IMR-90 (cell line): ENCODE measurements at regions not wholly inside any gene's neighbourhood (a gene's known extent, or its start where the extent isn't known, plus 50 kb on each side); places are given as distances from the start of the nearest gene placed in this dataset.

ENCODE experiments used
- ATAC-seq: fragments of 200-7000 bp; cut with Tn5 transposase; 2 replicates; pipeline ENCODE4 v1.9.1; 2020; ENCODE audit warnings: low read depth, mild to moderate bottlenecking, moderate library complexity
- BruUV-seq: library from RNA; stranded (reverse); fragments of 400-500 nt; replicated peaks from 2 replicates; lab custom pipeline; 2021; lab: Mats Ljungman, UMichigan
- CTCF ChIA-PET: fragments of 300-600 bp; formaldehyde crosslinking; extraction: SDS; loops from one replicate; lab custom pipeline; 2021; ENCODE audit warnings: antibody characterized with exemption; lab: Yijun Ruan, JAX
- POLR2A ChIA-PET: fragments of 300-600 bp; sonication (Branson Sonifier 250); formaldehyde crosslinking; loops from one replicate; lab custom pipeline; 2022; ENCODE audit warnings: antibody characterized with exemption; ENCODE audit not compliant: unreplicated experiment; lab: Charles Lee
- DNase-seq: peaks from one replicate; pipeline ENCODE4 v3.0.0; 2013
- H2AFZ ChIP-seq: replicated peaks from 2 replicates; pipeline ENCODE3; 2013; ENCODE audit warnings: low read length, mild to moderate bottlenecking; ENCODE audit not compliant: poor library complexity
- H2AK5ac ChIP-seq: 2 replicates; pipeline ENCODE4 v1.6.1; 2013; ENCODE audit warnings: low read depth, low read length, inconsistent platforms
- H2AK9ac ChIP-seq: replicated peaks from 2 replicates; pipeline ENCODE3; 2013; ENCODE audit warnings: mild to moderate bottlenecking, low read depth, low read length, moderate library complexity; ENCODE audit not compliant: poor library complexity
- H2BK120ac ChIP-seq: 2 replicates; pipeline ENCODE4 v1.6.1; 2013; ENCODE audit warnings: low read depth, low read length, inconsistent platforms
- H2BK15ac ChIP-seq: 3 replicates; pipeline ENCODE4 v1.6.1; 2013; ENCODE audit warnings: low read depth, low read length, inconsistent platforms
- H2BK20ac ChIP-seq: 2 replicates; pipeline ENCODE4 v1.6.1; 2013; ENCODE audit warnings: low read depth, mild to moderate bottlenecking, inconsistent platforms, low read length, moderate library complexity
- H2BK5ac ChIP-seq: 2 replicates; pipeline ENCODE4 v1.6.1; 2013; ENCODE audit warnings: mild to moderate bottlenecking, low read depth, low read length, inconsistent platforms; ENCODE audit not compliant: poor library complexity, severe bottlenecking
- H3K14ac ChIP-seq: replicated peaks from 2 replicates; pipeline ENCODE4 v1.6.1; 2013; ENCODE audit warnings: low read depth, low read length, inconsistent platforms
- H3K18ac ChIP-seq: 2 replicates; pipeline ENCODE4 v1.6.1; 2013; ENCODE audit warnings: low read depth, low read length, control low read depth
- H3K23ac ChIP-seq: 2 replicates; pipeline ENCODE4 v1.6.1; 2013; ENCODE audit warnings: low read depth, low read length, inconsistent platforms
- H3K27ac ChIP-seq: 2 replicates; pipeline ENCODE4 v1.5.1; 2013; ENCODE audit warnings: mild to moderate bottlenecking, control low read depth, low read length; ENCODE audit not compliant: insufficient read depth
- H3K27me3 ChIP-seq: 2 replicates; pipeline ENCODE4 v1.6.1; 2013; ENCODE audit warnings: low read length; ENCODE audit not compliant: control insufficient read depth, insufficient read depth
- H3K36me3 ChIP-seq: 2 replicates; pipeline ENCODE4 v1.6.1; 2013; ENCODE audit warnings: low read length, mixed read lengths; ENCODE audit not compliant: control insufficient read depth, insufficient read depth
- H3K4ac ChIP-seq: 2 replicates; pipeline ENCODE4 v1.6.1; 2013; ENCODE audit warnings: low read depth, low read length, inconsistent platforms
- H3K4me1 ChIP-seq: 2 replicates; pipeline ENCODE4 v1.6.1; 2013; ENCODE audit warnings: low read length, mixed read lengths; ENCODE audit not compliant: control insufficient read depth, insufficient read depth
- H3K4me2 ChIP-seq: 2 replicates; pipeline ENCODE4 v1.6.1; 2013; ENCODE audit warnings: low read depth, mild to moderate bottlenecking, control low read depth, low read length, moderate library complexity
- H3K4me3 ChIP-seq: 2 replicates; pipeline ENCODE4 v1.5.1; 2013; ENCODE audit warnings: low read depth, mild to moderate bottlenecking, control low read depth, low read length, moderate library complexity; ENCODE audit not compliant: insufficient read depth
- H3K56ac ChIP-seq: 2 replicates; pipeline ENCODE4 v1.6.1; 2013; ENCODE audit warnings: low read length, inconsistent platforms; ENCODE audit not compliant: insufficient read depth; ENCODE audit errors: extremely low read depth
- H3K79me1 ChIP-seq, 2 experiments: 2 replicates each; pipeline ENCODE4 v1.6.1; 2013; ENCODE audit warnings: low read length in 2 of 2, inconsistent platforms in 1 of 2, low read depth in 1 of 2
- H3K9ac ChIP-seq: 2 replicates; pipeline ENCODE4 v1.6.1; 2013; ENCODE audit warnings: low read depth, low read length, control low read depth
- H3K9me1 ChIP-seq: 2 replicates; pipeline ENCODE4 v1.6.1; 2013; ENCODE audit warnings: low read length, inconsistent platforms; ENCODE audit not compliant: insufficient read depth
- H3K9me3 ChIP-seq: 2 replicates; pipeline ENCODE4 v1.6.1; 2013; ENCODE audit warnings: low read length; ENCODE audit not compliant: control insufficient read depth, insufficient read depth
- H4K20me1 ChIP-seq: 2 replicates; pipeline ENCODE4 v1.6.1; 2013; ENCODE audit warnings: low read length, inconsistent platforms; ENCODE audit not compliant: insufficient read depth
- H4K5ac ChIP-seq: 2 replicates; pipeline ENCODE4 v1.6.1; 2013; ENCODE audit warnings: mild to moderate bottlenecking, low read depth, low read length, control low read depth
- H4K8ac ChIP-seq, 2 experiments: 2 replicates each; pipeline ENCODE4 v1.6.1; 2013; ENCODE audit warnings: low read depth in 2 of 2, low read length in 2 of 2, control low read depth in 1 of 2, inconsistent platforms in 1 of 2
- H4K91ac ChIP-seq: 2 replicates; pipeline ENCODE4 v1.6.1; 2013; ENCODE audit warnings: low read depth, low read length, inconsistent platforms; ENCODE audit not compliant: insufficient read depth
- BHLHE40 ChIP-seq: fragments of 150-350 bp; IDR thresholded peaks from 2 replicates; pipeline ENCODE4 v1.6.1; 2016; ENCODE audit warnings: mild to moderate bottlenecking, low read depth, low read length
- CEBPB ChIP-seq: IDR thresholded peaks from 2 replicates; pipeline ENCODE4 v1.6.1; 2012; ENCODE audit warnings: low read depth, low read length, improper control_type of control experiment
- CHD1 ChIP-seq: IDR thresholded peaks from 2 replicates; pipeline ENCODE4 v1.6.1; 2012; ENCODE audit warnings: low read depth, low read length, improper control_type of control experiment
- CTCF ChIP-seq: conservative IDR thresholded peaks from 2 replicates; pipeline ENCODE4 v1.5.1; 2012; ENCODE audit warnings: mild to moderate bottlenecking, low read depth, low read length, improper control_type of control experiment
- ELK1 ChIP-seq: fragments of 150-350 bp; IDR thresholded peaks from 2 replicates; pipeline ENCODE4 v1.6.1; 2016; ENCODE audit warnings: low read depth, mild to moderate bottlenecking, low read length, moderate library complexity, borderline replicate concordance
- FOS ChIP-seq: fragments of 150-350 bp; IDR thresholded peaks from 2 replicates; pipeline ENCODE4 v1.6.1; 2016; ENCODE audit warnings: low read depth, low read length
- MAFK ChIP-seq: IDR thresholded peaks from 2 replicates; pipeline ENCODE4 v1.6.1; 2012; ENCODE audit warnings: low read depth, low read length, improper control_type of control experiment
- MAZ ChIP-seq: IDR thresholded peaks from 2 replicates; pipeline ENCODE4 v1.6.1; 2012; ENCODE audit warnings: low read depth, mild to moderate bottlenecking, low read length, improper control_type of control experiment, moderate library complexity, borderline replicate concordance
- MXI1 ChIP-seq: IDR thresholded peaks from 2 replicates; pipeline ENCODE4 v1.6.1; 2012; ENCODE audit warnings: low read depth, mild to moderate bottlenecking, low read length, moderate library complexity, borderline replicate concordance
- NFE2L2 ChIP-seq: fragments of 150-350 bp; IDR thresholded peaks from 2 replicates; pipeline ENCODE4 v1.6.1; 2016; ENCODE audit warnings: low read depth, mild to moderate bottlenecking, low read length
- POLR2A ChIP-seq: IDR thresholded peaks from 2 replicates; pipeline ENCODE4 v1.6.1; 2012; ENCODE audit warnings: mild to moderate bottlenecking, low read depth, low read length
- RAD21 ChIP-seq: IDR thresholded peaks from 2 replicates; pipeline ENCODE4 v1.6.1; 2012; ENCODE audit warnings: low read length, improper control_type of control experiment
- RCOR1 ChIP-seq: IDR thresholded peaks from 2 replicates; pipeline ENCODE4 v1.6.1; 2012; ENCODE audit warnings: mild to moderate bottlenecking, low read length, improper control_type of control experiment; ENCODE audit not compliant: insufficient replicate concordance
- RFX5 ChIP-seq: IDR thresholded peaks from 2 replicates; pipeline ENCODE4 v1.8.0; 2012; ENCODE audit warnings: low read depth, mild to moderate bottlenecking, low read length, moderate library complexity
- SMC3 ChIP-seq: fragments of 150-350 bp; IDR thresholded peaks from 2 replicates; pipeline ENCODE4 v1.6.1; 2016; ENCODE audit warnings: low read depth, mild to moderate bottlenecking, antibody characterized with exemption, low read length, moderate library complexity
- USF2 ChIP-seq: fragments of 150-350 bp; IDR thresholded peaks from 2 replicates; pipeline ENCODE4 v1.6.1; 2017; ENCODE audit warnings: mild to moderate bottlenecking, antibody characterized with exemption, low read length, low read depth
- WGBS, 2 experiments: methylation state at CpG; one replicate each; pipeline versions ENCODE4 v1.1.5 to v1.1.7; 2013; ENCODE audit warnings: missing lambda C conversion rate in 2 of 2; ENCODE audit not compliant: insufficient read length in 1 of 2; ENCODE audit errors: extremely low coverage in 2 of 2; 5-methylcytosine and 5-hydroxymethylcytosine counted together
- dilution Hi-C: fragments of 300-500 bp; cut with HindIII; formaldehyde crosslinking; loops from one replicate; pipeline ENCODE4 v1.14.3; 2018; ENCODE audit warnings: low sequenced_read_pairs; ENCODE audit not compliant: unreplicated experiment
- in situ Hi-C: fragments of 300-500 bp; cut with MboI; formaldehyde crosslinking; loops from 3 replicates; pipeline ENCODE4 v1.14.3; 2019; ENCODE audit warnings: low sequenced_read_pairs, inconsistent platforms, mixed read lengths
- intact Hi-C: fragments of 100-400 bp; cut with micrococcal nuclease; formaldehyde crosslinking; loops from 2 replicates; pipeline ENCODE4 v1.10.0; 2022

GRCh38 chr5:96316487-96316886, 116.6 kb downstream of the PCSK1 start:
- H3K27ac ChIP-seq = peak overlapping the region; percentile 90; the same call in 1 of the 2 replicates
- ATAC-seq = no peak; the same call in 1 of the 2 replicates
- peak overlapping the region; percentile 80 for H4K5ac ChIP-seq
- no peak overlapping the region; the same call in 1 of the 2 replicates for H3K56ac ChIP-seq
- H2BK20ac ChIP-seq = peak overlapping the region; percentile 75
- peak overlapping the region; percentile 85 for H4K91ac ChIP-seq
- H3K9ac ChIP-seq = peak overlapping the region; percentile 53
- POLR2A ChIA-PET = no interaction called here
- H3K36me3 ChIP-seq = no peaks in the 10 kb centered on the region
- no peaks in the 10 kb centered on the region for H4K20me1 ChIP-seq
- peaks cover 15% of the 10 kb centered on the region for H3K4me1 ChIP-seq
- peak overlapping the region; percentile 70 to 84 for H4K8ac ChIP-seq
- no CpG with 5 or more reads among the region's 2 CpGs for WGBS, 2 experiments
- H3K4ac ChIP-seq = peak overlapping the region; percentile 86
- H3K9me1 ChIP-seq = peaks cover 8% of the 10 kb centered on the region
- no peaks in the 10 kb centered on the region for H3K9me3 ChIP-seq
- dilution Hi-C loops = no loop called here
- peak overlapping the region; percentile 83 for H2BK120ac ChIP-seq
- TF ChIP-seq CTCF (no peak), FOS (no peak), RCOR1 (no peak), MAFK (no peak), RFX5 (no peak), ELK1 (no peak), POLR2A (no peak), CEBPB (no peak), NFE2L2 (no peak), USF2 (no peak), BHLHE40 (no peak), RAD21 (no peak), SMC3 (no peak), MAZ (no peak), MXI1 (no peak), CHD1 (no peak)
- H2AK5ac ChIP-seq = peak overlapping the region; percentile 75
- in situ Hi-C loops = loop anchor here (25.0 kb wide), 1 partner anchor 679 kb away; the partner anchor contains the start of gene RFESD
- no peak overlapping the region for H2AK9ac ChIP-seq
- H3K14ac ChIP-seq = peak overlapping the region; percentile 77
- DNase-seq = no peak
- CTCF ChIA-PET = interaction anchor here (1.0 kb wide), 1 partner anchor 12 kb away, joined by 4 read pairs; no protein-coding TSS in a partner anchor
- no TSS peak for BruUV-seq
- intact Hi-C loops = no loop called here
- H2BK15ac ChIP-seq = peak overlapping the region; percentile 90; the same call in 2 of the 3 replicates
- no peaks in the 10 kb centered on the region for H3K27me3 ChIP-seq
- peak overlapping the region; percentile 50 for H3K23ac ChIP-seq
- H3K4me3 ChIP-seq = no peak overlapping the region
- H3K18ac ChIP-seq = peak overlapping the region; percentile 97
- H3K79me1 ChIP-seq = no peaks in the 10 kb centered on the region; a peak in 1 of 4 replicates
- H3K4me2 ChIP-seq = peak overlapping the region; percentile 40; the same call in 1 of the 2 replicates
- no peak overlapping the region for H2AFZ ChIP-seq
- H2BK5ac ChIP-seq = peak overlapping the region; percentile 87
